RWPE2 (cell line): ENCODE measurements at regions not wholly inside any gene's neighbourhood (a gene's known extent, or its start where the extent isn't known, plus 50 kb on each side); places are given as distances from the start of the nearest gene placed in this dataset.

Experiments
- ATAC-seq: fragments of 200-7000 bp; cut with Tn5 transposase; 3 replicates; pipeline ENCODE4 v1.9.1; 2021; ENCODE audit warnings: low read depth
- DNase-seq: peaks from one replicate; pipeline ENCODE4 v3.0.0-alpha.2; 2020; ENCODE audit warnings: low spot score
- H3K27ac ChIP-seq: fragments of 450-650 bp; 2 replicates; pipeline ENCODE4 v1.5.1; 2017; ENCODE audit warnings: mild to moderate bottlenecking; ENCODE audit not compliant: poor library complexity, severe bottlenecking
- H3K27me3 ChIP-seq: fragments of 250-450 bp; sonication (Bioruptor Pico); 2 replicates; pipeline ENCODE4 v1.5.1; 2021; ENCODE audit warnings: mild to moderate bottlenecking, moderate library complexity; ENCODE audit not compliant: insufficient read depth, poor library complexity, severe bottlenecking
- H3K36me3 ChIP-seq: fragments of 250-450 bp; sonication (Bioruptor Pico); 2 replicates; pipeline ENCODE4 v1.5.1; 2020; ENCODE audit warnings: low read depth, mild to moderate bottlenecking, moderate library complexity
- H3K4me1 ChIP-seq: fragments of 250-450 bp; sonication (Bioruptor Pico); 2 replicates; pipeline ENCODE4 v1.5.1; 2021; ENCODE audit warnings: mild to moderate bottlenecking, moderate library complexity; ENCODE audit not compliant: insufficient read depth, poor library complexity, severe bottlenecking
- H3K4me3 ChIP-seq: fragments of 250-450 bp; sonication (Bioruptor Pico); 2 replicates; pipeline ENCODE4 v1.5.1; 2021; ENCODE audit warnings: mild to moderate bottlenecking, moderate library complexity; ENCODE audit not compliant: severe bottlenecking
- H3K9me3 ChIP-seq: fragments of 250-450 bp; sonication (Bioruptor Pico); 2 replicates; pipeline ENCODE4 v1.5.1; 2021; ENCODE audit warnings: mild to moderate bottlenecking, moderate library complexity; ENCODE audit not compliant: severe bottlenecking
- TF ChIP-seq, protein P1 (sequence below): fragments of 450-650 bp; IDR thresholded peaks from one replicate; pipeline ENCODE4 v1.5.1; 2017; ENCODE audit warnings: mild to moderate bottlenecking, moderate library complexity; ENCODE audit not compliant: poor library complexity, severe bottlenecking

GRCh38 chr5:102690910-102691309 lies 64.2 kb upstream of the PAM start:
- H3K27me3 ChIP-seq: no peaks in the 10 kb centered on the region
- ATAC-seq: no peak
- H3K9me3 ChIP-seq: no peaks in the 10 kb centered on the region
- no peaks in the 10 kb centered on the region for H3K36me3 ChIP-seq
- no peak for DNase-seq
- TF ChIP-seq, protein P1, sequence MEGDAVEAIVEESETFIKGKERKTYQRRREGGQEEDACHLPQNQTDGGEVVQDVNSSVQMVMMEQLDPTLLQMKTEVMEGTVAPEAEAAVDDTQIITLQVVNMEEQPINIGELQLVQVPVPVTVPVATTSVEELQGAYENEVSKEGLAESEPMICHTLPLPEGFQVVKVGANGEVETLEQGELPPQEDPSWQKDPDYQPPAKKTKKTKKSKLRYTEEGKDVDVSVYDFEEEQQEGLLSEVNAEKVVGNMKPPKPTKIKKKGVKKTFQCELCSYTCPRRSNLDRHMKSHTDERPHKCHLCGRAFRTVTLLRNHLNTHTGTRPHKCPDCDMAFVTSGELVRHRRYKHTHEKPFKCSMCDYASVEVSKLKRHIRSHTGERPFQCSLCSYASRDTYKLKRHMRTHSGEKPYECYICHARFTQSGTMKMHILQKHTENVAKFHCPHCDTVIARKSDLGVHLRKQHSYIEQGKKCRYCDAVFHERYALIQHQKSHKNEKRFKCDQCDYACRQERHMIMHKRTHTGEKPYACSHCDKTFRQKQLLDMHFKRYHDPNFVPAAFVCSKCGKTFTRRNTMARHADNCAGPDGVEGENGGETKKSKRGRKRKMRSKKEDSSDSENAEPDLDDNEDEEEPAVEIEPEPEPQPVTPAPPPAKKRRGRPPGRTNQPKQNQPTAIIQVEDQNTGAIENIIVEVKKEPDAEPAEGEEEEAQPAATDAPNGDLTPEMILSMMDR: no peak
- H3K27ac ChIP-seq: no peak overlapping the region
- H3K4me3 ChIP-seq: no peak overlapping the region
- H3K4me1 ChIP-seq: no peaks in the 10 kb centered on the region

- TF ChIP-seq, protein P1: no peak
- H3K27ac ChIP-seq: no peak overlapping the region
- no peak overlapping the region for H3K4me3 ChIP-seq
- no peaks in the 10 kb centered on the region for H3K36me3 ChIP-seq
- H3K4me1 ChIP-seq: no peaks in the 10 kb centered on the region
- DNase-seq: no peak
- ATAC-seq: no peak
- no peaks in the 10 kb centered on the region for H3K9me3 ChIP-seq
- no peaks in the 10 kb centered on the region for H3K27me3 ChIP-seq
These were observed 63.7 kb upstream of the PAM start for GRCh38 chr5:102691434-102691833.

DNA sequence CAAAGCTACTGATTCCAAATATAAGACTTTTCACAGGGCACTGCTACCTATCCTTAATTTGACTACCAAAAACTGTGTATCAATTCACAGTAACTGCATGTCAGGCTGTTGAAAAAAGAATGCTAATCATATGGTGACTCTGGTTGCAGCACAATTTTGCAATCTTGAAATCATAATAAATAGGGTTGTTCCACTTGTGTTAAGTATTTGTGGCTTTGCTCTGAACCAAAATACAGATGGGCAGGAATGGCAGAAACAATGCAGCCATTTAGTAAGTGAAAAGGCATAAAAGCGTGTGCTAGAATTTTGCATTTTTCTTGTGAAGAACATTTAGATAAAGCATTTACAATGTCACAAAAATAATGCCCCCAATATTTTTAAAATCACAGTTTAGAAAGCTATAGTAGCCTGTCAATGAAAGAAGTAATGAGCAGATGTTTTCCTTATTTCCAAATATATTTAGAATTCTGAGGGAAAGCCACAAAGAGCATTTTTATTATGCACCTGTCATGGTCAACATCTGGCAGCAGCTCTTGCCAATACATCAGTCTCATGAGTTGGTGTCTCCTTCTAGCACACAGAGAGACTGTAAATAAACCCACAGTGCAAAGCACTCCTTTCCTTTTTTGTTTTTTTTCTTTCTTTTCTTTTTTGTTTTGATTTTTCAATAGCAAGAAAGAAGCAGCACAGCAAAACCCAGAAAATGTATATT lies 54.8 kb upstream of the PAM start:
- Histone ChIP-seq H3K36me3 (no peaks in the 10 kb centered on the region), H3K9me3 (no peaks in the 10 kb centered on the region), H3K27me3 (no peaks in the 10 kb centered on the region), H3K4me3 (no peak overlapping the region), H3K27ac (no peak overlapping the region), H3K4me1 (no peaks in the 10 kb centered on the region)
- DNase-seq (no peak), ATAC-seq (no peak)
- TF ChIP-seq, protein P1: no peak

GRCh38 chr5:102700916-102701315 lies 54.2 kb upstream of the PAM start:
- ATAC-seq: no peak
- H3K4me1 ChIP-seq: no peaks in the 10 kb centered on the region
- no peaks in the 10 kb centered on the region for H3K27me3 ChIP-seq
- H3K4me3 ChIP-seq: no peak overlapping the region
- H3K27ac ChIP-seq: no peak overlapping the region
- TF ChIP-seq, protein P1: no peak
- no peak for DNase-seq
- H3K9me3 ChIP-seq: no peaks in the 10 kb centered on the region
- H3K36me3 ChIP-seq: no peaks in the 10 kb centered on the region

GRCh38 chr5:102701748-102702147 lies 53.4 kb upstream of the PAM start:
- no peaks in the 10 kb centered on the region for H3K4me1 ChIP-seq
- H3K36me3 ChIP-seq: no peaks in the 10 kb centered on the region
- TF ChIP-seq, protein P1: no peak
- no peaks in the 10 kb centered on the region for H3K27me3 ChIP-seq
- DNase-seq (no peak), ATAC-seq (no peak)
- H3K9me3 ChIP-seq: no peaks in the 10 kb centered on the region
- H3K4me3 ChIP-seq: no peak overlapping the region
- H3K27ac ChIP-seq: no peak overlapping the region
